GM21723 (cell line): ENCODE measurements at regions not wholly inside any gene's neighbourhood (a gene's known extent, or its start where the extent isn't known, plus 50 kb on each side); places are given as distances from the start of the nearest gene placed in this dataset.
A peak's percentile ranks its signal among the peaks of the same experiment; 100 is the strongest.
"Not testable (repeated sequence)": the region's sequence is repeated elsewhere in the genome, so short reads cannot be mapped to it uniquely, and the experiment has no call there.

Experiments used
- ATAC-seq: cut with Tn5 transposase; IDR thresholded peaks from one replicate; pipeline ENCODE4 v1.9.1; 2021; ENCODE audit warnings: mild to moderate bottlenecking, moderate library complexity; ENCODE audit not compliant: unreplicated experiment

GRCh38 chr6:144897441-144897921, 612.3 kb downstream of the UTRN start:
- ATAC-seq, result no peak

DNA sequence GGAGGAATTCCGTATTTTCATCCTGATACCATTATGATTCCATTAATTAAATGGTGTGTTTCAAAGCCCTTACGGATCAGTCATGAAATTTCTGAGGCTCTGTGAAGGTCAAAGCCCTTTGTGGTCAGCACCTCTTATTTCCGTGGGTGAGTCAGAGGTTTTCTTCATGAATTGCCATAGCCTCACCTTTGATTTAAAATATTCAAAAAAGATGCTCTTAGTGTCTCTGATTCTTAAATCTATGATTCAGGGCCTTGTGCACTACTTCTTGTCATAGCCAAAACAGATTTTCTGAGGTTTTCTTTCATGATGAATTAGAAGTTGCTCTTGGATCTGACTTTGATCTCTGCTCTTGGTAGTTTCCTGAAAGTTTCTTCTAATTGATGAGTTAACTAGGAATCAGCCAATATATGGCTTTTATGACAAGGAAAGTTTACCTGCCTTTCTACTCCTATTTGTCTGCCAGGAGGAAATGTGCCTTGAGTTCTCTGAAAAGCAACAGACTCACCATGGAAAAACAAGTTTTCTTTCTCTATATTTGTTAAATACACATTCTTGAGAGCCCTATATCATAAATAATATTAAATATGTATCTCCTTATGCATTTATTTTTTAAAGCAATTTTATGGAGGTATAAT, 613.0 kb downstream of the UTRN start:
- no peak for ATAC-seq

DNA sequence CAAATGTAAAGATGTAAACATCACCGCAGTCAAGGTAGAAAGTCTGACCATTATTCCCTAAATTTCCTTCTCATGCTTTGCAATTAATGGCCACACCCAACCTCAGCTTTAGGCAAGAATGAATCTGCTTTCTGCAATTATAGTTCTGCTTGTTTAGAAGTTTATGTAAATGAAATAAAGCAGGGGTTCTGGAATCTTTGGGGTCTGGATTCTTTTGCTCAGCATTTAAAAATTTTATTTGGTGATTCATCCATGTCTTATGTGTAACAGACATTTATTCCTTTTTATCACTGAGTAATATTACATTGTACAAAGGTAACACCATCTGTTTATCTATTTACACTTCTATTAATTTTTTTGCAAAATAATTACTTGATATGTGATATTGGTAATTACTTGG, 613.6 kb downstream of the UTRN start:
- ATAC-seq, result no peak

GRCh38 chr6:144899161-144899560, 614.0 kb downstream of the UTRN start:
- ATAC-seq, result no peak

- no peak for ATAC-seq
Observed at GRCh38 chr6:144901412-144901811, 616.3 kb downstream of the UTRN start.

- ATAC-seq, result no peak
Observed at GRCh38 chr6:144908004-144908403, 622.9 kb downstream of the UTRN start.

- ATAC-seq, result no peak
Observed at GRCh38 chr6:144909753-144910285, 624.7 kb downstream of the UTRN start.

DNA sequence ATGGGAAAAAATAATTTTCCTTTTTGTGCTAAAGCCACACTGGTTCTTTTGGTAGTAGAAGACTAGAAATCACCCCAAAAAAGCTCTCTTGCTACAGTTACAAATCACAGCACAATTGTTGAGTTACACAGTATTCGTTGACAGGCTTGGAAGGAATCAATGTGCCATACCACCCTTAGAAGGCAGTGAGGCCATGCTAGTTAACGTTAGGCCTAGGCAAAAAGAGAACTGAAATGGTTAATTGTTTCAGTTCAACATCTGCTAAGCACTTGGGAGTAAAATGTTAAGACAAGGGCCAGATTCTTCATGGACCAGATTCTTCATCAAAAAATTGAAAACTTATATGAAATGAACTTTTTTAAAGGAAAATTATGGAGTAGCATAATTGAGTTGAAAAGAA, 626.2 kb downstream of the UTRN start:
- no peak for ATAC-seq

DNA sequence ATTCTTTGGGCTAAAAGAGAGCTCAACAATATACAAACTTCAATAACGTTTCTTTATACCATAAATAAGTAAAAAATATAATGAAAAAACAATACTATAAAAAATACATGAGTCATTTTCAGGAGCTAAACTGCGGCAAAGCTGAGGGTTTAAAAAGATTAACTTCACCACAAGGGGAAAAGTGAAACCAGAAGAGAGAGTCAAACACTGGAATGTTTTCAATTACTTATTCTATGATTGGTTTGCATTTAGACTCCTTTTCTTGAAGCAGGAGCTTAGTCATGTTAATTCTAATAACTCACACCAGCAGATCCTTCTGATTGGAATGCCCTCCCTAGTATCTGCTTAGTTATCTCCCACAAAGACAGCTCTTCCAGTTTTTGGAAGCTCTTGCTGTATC, 627.3 kb downstream of the UTRN start:
- ATAC-seq, result no peak

GRCh38 chr6:144918073-144918472, 632.9 kb downstream of the UTRN start:
- no peak for ATAC-seq

DNA sequence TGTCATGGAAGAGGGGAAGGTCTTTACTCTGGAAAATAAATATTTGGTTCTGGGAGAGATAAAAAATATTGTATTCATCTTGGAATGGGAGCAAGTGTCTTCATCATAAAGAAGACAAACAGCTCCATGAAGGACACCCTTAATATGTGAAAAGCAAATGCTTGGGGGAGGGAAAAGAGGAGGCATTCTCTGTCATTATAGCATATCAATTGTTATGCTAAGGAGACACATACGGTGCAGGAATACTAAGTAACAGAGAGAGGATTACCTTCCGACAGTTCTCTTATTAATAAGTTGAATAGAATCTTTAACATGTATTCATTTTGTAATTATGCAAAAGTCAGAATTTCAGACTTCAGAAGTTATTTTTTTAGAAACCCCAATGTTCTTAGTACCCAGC, 634.4 kb downstream of the UTRN start:
- ATAC-seq, result no peak

DNA sequence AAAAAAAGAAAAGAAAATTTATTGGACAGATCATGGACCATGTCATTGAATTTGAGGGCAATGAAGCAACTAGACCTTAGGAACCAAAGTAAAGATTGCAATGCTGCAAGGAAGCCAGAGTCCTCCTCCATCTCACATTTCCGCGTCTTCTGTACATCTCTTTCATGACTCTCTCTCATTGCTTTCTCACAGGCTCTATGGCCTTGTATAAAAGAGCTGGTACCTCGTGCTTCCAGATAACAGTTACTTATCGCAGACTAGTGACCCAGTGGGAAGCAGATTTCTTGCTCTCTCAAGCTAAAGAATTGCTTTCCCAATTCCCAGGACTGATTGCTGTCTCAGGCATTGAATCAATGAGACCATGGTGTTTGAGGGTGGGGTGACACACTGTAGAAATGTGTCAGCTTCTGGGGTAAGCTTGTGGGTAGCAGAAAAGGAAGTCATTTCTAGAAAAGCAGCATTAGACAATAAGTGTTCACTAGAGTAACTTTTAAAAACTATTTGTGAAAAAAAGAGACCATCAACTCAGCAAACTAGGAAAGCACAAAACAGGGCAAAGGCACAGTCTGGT, 635.3 kb downstream of the UTRN start:
- no peak for ATAC-seq

DNA sequence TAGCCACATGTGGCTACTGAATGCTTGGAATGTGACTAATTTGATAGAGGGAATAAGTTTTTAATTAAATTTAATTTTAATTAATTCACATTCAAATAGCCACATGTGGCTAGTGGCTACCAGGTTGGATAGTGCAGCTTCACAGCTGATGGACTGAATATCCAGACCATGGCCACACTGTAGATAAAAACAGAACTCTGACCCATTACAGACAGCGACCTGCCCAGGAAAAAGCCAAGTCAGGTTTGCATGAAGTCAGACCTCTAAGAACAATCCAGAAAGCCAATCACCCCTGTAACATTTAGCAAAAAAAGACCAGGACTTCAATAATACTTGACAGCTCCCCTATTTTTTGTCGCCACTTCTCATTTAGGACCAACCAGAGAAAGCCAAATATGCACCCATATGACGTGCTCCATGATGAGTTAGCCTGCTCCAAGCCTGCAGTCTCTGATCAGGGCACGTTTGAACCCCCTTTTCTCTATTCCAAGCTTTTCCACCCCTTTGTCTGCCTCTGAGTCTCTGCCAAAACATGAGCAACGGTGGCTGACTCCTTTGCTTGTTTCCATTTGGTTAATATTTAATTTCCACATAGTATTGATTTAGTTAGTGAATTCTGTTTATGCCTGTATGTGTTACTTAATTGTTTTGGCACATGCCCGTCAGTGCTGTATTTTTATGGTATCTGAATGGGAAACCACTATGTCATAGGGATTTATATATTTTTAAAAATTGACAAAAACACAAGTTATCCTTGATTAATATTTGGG, 636.3 kb downstream of the UTRN start:
- no peak for ATAC-seq

DNA sequence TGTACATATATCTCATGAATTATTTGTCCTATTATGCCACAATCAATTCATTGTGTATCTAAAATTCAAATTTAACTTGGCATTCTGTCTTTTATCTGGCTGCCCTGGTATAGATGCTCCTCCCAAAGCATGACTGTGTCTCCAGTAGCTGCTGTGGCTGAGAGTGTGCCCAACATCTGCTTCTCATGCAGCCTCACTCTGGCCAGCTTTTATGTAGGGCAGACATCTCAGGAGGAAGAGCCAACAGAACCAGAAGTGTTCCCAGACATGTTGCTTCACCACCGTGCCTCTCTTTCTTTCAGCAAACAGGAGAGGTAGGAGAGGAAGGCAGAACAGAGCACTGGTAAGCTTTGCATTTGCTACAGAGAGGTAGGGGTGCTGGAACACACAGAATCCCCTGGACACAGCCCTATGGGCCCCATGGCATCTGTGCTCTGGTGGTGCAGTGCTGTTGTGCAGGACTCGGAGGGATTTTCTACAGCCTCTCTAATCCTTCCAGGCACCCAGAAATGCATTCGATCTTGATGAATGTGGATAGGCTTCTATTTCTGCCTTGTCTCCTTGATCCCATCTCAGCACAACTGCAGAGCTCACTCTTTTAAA, 637.1 kb downstream of the UTRN start:
- ATAC-seq, result no peak

DNA sequence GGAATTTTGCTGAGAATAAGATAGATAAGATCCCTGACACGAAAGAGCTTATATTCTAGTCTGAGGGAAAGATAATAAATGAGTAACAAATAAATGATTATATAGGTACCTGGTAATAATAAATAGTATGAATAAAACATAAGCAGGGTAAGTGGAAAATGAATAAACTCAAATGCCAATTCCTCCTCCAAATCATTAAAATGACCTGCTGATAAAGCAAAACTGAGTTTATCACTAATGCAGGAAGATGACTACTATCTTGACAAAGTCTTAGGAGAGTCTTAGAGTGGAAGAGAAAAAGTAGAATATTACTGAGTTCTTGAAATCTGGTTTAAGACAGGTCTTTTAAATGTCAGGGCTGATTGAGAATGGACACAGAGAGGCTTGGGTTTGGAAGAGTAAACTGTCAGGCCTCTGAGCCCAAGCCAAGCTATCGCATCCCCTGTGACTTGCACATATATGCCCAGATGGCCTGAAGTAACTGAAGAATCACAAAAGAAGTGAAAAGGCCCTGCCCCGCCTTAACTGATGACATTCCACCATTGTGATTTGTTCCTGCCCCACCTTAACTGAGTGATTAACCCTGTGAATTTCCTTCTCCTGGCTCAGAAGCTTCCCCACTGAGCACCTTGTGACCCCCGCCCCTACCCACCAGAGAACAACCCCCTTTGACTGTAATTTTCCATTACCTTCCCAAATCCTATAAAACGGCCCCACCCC, 637.8 kb downstream of the UTRN start:
- not testable (repeated sequence) for ATAC-seq

DNA sequence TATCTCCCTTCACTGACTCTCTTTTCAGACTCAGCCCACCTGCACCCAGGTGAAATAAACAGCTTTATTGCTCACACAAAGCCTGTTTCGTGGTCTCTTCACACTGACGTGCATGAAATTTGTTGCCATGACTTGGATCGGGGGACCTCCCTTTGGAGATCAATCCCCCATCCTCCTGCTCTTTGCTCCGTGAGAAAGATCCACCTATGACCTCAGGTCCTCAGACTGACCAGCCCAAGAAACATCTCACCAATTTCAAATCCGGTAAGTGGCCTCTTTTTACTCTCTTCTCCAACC, 638.3 kb downstream of the UTRN start:
- not testable (repeated sequence) for ATAC-seq

GRCh38 chr6:144928847-144929246, 643.7 kb downstream of the UTRN start:
- no peak for ATAC-seq

DNA sequence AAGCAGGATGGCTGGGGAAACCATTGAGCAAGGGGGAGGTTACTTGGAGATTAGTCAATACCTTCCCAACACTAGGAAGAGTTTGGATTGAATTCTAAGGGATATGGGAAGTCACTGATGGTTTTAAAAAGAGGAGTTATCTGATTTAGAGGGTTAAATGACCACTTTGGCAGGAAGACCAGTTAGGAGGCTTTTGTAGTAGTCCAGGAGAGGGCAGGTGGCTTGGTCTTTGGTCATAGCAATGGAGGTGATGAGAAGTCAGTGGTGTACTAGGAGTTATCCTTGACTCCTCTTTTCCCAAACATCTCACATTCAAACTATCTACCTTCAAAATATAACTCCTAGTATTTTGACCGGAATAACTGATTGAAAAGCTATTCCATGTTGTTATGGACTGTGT, 644.1 kb downstream of the UTRN start:
- no peak for ATAC-seq

- ATAC-seq, result peak; percentile 84
Observed at GRCh38 chr6:144931172-144932035, 646.3 kb downstream of the UTRN start.

DNA sequence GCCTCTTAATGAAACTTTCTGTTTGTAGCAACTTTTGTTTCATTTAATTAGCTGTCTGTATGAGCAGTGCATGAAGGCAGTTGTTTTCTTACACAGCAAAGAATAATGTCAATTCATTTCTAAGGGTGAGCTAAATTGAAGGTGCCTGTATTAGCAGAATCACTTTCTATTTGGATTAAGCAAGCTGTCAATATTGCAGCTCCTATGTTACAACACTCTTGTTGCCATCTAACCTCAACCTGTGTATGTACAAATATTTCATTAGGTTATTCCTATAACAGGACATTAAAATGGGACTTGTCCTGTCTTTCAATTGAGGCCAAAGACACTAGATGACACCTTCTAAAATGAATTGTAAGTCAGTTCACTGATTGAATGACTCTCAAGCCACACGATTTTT, 647.5 kb downstream of the UTRN start:
- ATAC-seq, result no peak
